Sigmoid colon (tissue), 4 donors: ENCODE measurements at regions not wholly inside any gene's neighbourhood (a gene's known extent, or its start where the extent isn't known, plus 50 kb on each side); places are given as distances from the start of the nearest gene placed in this dataset.

Source experiments
- CTCF ChIP-seq, 4 experiments: fragments of 450-650 bp in 3 of 4; fragments of 200-600 bp in 1 of 4; IDR thresholded peaks; one replicate each; pipeline ENCODE4 v1.5.1; 2016 to 2019; ENCODE audit warnings: antibody characterized with exemption in 4 of 4, mild to moderate bottlenecking in 3 of 4, moderate library complexity in 2 of 4
- POLR2AphosphoS5 ChIP-seq, 4 donors: sonication (generic); formaldehyde crosslinking; IDR thresholded peaks; one replicate each; pipeline ENCODE4 v1.6.1; 2017; ENCODE audit warnings: antibody characterized with exemption in 4 of 4

DNA sequence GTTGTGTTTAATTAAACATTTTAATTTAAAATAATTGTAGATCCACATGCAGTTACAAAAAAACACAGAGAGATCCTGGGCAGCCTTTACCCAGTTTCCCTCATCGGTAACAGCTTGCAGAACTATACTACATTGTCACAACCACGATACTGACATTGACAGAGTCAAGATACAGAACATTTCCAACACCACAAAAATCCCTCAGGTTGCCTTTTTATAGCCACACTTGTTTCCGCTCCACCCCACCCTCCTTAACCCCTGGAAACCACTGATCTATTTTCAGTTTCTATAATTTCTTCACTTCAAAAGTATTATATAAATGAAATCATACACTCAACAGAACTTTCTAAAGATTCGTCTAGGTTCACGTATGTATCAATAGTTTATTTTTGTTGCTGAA, 458.8 kb upstream of the SOX5 start:
- TF ChIP-seq CTCF (IDR thresholded peaks at IDR 0.05) (no peak), POLR2AphosphoS5 (IDR thresholded peaks at IDR 0.05) (no peak)
